Stimulated activated CD4-positive, alpha-beta T cell treated with anti-CD3 and anti-CD28 coated beads, Interleukin-4, amount 100 ng/mL, for 1 hour (primary cell): ENCODE measurements at regions not wholly inside any gene's neighbourhood (a gene's known extent, or its start where the extent isn't known, plus 50 kb on each side); places are given as distances from the start of the nearest gene placed in this dataset.
"Not testable (repeated sequence)": the region's sequence is repeated elsewhere in the genome, so short reads cannot be mapped to it uniquely, and the experiment has no call there.

Experiments used
- DNase-seq: peaks from one replicate; pipeline ENCODE4 v3.0.0-alpha.2; 2020

- DNase-seq: no peak
Measured at GRCh38 chr16:60204181-60204580, 1470.1 kb upstream of the GOT2 start.

- DNase-seq: no peak
Measured at GRCh38 chr16:60203525-60204124, 1469.5 kb upstream of the GOT2 start.

- not testable (repeated sequence) for DNase-seq
Measured at GRCh38 chr16:60200729-60201128, 1466.6 kb upstream of the GOT2 start.

- DNase-seq: no peak
Measured at GRCh38 chr16:60200161-60200560, 1466.0 kb upstream of the GOT2 start.

- no peak for DNase-seq
Measured at GRCh38 chr16:60199150-60199549, 1465.0 kb upstream of the GOT2 start.

- DNase-seq: no peak
Measured at GRCh38 chr16:60181536-60181935, 1447.4 kb upstream of the GOT2 start.

- no peak for DNase-seq
Measured at GRCh38 chr16:60180609-60181008, 1446.5 kb upstream of the GOT2 start.

GRCh38 chr16:60170196-60170595 lies 1436.1 kb upstream of the GOT2 start:
- no peak for DNase-seq

- DNase-seq: no peak
Measured at GRCh38 chr16:60166111-60166510, 1432.0 kb upstream of the GOT2 start.

GRCh38 chr16:60151987-60152386 lies 1417.9 kb upstream of the GOT2 start:
- no peak for DNase-seq

- DNase-seq: no peak
Measured at GRCh38 chr16:60150907-60151306, 1416.8 kb upstream of the GOT2 start.

GRCh38 chr16:60143348-60143705 lies 1409.2 kb upstream of the GOT2 start:
- no peak for DNase-seq

- DNase-seq: no peak
Measured at GRCh38 chr16:60142619-60143347, 1408.7 kb upstream of the GOT2 start.

GRCh38 chr16:60137891-60138290 lies 1403.8 kb upstream of the GOT2 start:
- DNase-seq: no peak

- DNase-seq: no peak
Measured at GRCh38 chr16:60127196-60127595, 1393.1 kb upstream of the GOT2 start.

- DNase-seq: not testable (repeated sequence)
Measured at GRCh38 chr16:60126115-60126514, 1392.0 kb upstream of the GOT2 start.

- DNase-seq: no peak
Measured at GRCh38 chr16:60123392-60124023, 1389.4 kb upstream of the GOT2 start.

- no peak for DNase-seq
Measured at GRCh38 chr16:60120586-60120985, 1386.5 kb upstream of the GOT2 start.

- DNase-seq: no peak
Measured at GRCh38 chr16:60110531-60110930, 1376.4 kb upstream of the GOT2 start.

GRCh38 chr16:60107871-60108270 lies 1373.8 kb upstream of the GOT2 start:
- DNase-seq: no peak

GRCh38 chr16:60107437-60107836 lies 1373.3 kb upstream of the GOT2 start:
- DNase-seq: no peak

- no peak for DNase-seq
Measured at GRCh38 chr16:60100371-60100770, 1366.3 kb upstream of the GOT2 start.

- no peak for DNase-seq
Measured at GRCh38 chr16:60091529-60091928, 1357.4 kb upstream of the GOT2 start.

GRCh38 chr16:60091071-60091470 lies 1357.0 kb upstream of the GOT2 start:
- DNase-seq: no peak
